H1 (cell line): ENCODE measurements at regions not wholly inside any gene's neighbourhood (a gene's known extent, or its start where the extent isn't known, plus 50 kb on each side); places are given as distances from the start of the nearest gene placed in this dataset.

Experiments used
- CEBPB ChIP-seq: IDR thresholded peaks from 2 replicates; pipeline ENCODE4 v1.6.1; 2012; ENCODE audit warnings: low read depth, low read length
- CHD1 ChIP-seq: IDR thresholded peaks from 2 replicates; pipeline ENCODE4 v1.6.1; 2012; ENCODE audit warnings: low read depth, low read length, improper control_type of control experiment
- GABPA ChIP-seq: IDR thresholded peaks from 2 replicates; pipeline ENCODE4 v1.6.1; 2011; ENCODE audit warnings: mild to moderate bottlenecking, low read length, moderate library complexity, borderline replicate concordance; ENCODE audit not compliant: insufficient read depth
- JUND ChIP-seq: IDR thresholded peaks from 2 replicates; pipeline ENCODE4 v1.6.1; 2011; ENCODE audit warnings: mild to moderate bottlenecking, improper control_type of control experiment, low read length
- RNF2 ChIP-seq: fragments of 200-900, 300-1000 bp; sonication (generic); IDR thresholded peaks from 2 replicates; pipeline ENCODE4 v1.7.1; 2016; ENCODE audit warnings: borderline replicate concordance, low read depth, mild to moderate bottlenecking, antibody characterized with exemption, low read length; ENCODE audit not compliant: poor library complexity, severe bottlenecking; ENCODE audit errors: missing control alignments
- SIN3A ChIP-seq, 2 experiments: IDR thresholded peaks in 1 of 2; conservative IDR thresholded peaks in 1 of 2; 2 replicates each; pipeline ENCODE4 v1.6.1; 2011 to 2012; ENCODE audit warnings: low read length in 2 of 2, improper control_type of control experiment in 1 of 2, low read depth in 1 of 2, mild to moderate bottlenecking in 1 of 2
- SUZ12 ChIP-seq: fragments of 200-600 bp; sonication (generic); IDR thresholded peaks from 2 replicates; pipeline ENCODE4 v1.6.1; 2012; ENCODE audit warnings: mild to moderate bottlenecking, inconsistent platforms, low read length, moderate library complexity, mixed read lengths
- TF ChIP-seq, protein P1 (sequence below): fragments of 300-600 bp; sonication (generic); IDR thresholded peaks from 2 replicates; pipeline ENCODE4 v1.7.1; 2012; ENCODE audit warnings: low read length, moderate library complexity, mild to moderate bottlenecking, inconsistent platforms; ENCODE audit not compliant: insufficient replicate concordance

DNA sequence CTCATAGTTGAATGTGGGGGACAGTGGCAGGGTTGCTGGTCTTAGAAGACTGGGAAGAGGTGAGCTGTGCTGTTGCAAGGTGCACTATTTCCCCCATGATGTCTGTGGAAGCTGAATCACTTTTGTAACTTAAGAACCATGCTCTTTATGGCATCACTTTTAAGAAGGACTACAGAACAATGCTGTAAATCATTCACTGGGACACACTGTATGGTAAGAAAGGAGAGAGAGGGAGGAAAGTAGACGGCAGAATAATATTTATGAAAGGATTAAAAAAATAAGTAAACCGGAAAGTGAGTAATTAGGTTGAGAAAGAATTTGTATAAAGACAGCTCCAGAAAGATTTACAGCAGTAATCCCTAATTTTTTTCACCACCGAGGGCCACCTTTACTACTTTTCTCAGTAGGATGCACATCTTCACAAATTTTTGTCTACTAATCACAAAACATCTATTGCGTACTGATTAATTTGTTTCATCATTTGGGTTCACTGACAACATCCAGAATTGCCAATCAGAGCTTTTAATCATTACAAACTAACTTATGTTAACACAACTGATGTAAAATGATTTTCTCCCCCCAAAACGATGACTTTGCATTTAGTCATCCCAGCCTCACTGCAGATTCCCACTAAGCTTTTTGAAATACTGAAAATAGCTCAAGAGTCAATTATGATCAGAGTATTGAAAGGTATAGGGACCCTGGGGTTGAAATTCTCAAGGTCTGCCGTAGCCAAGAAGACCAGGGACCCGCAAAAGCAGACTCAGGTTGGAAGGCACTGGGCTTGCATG is 560.7 kb upstream of the NOX3 start (continued):
- TF ChIP-seq, protein P1, sequence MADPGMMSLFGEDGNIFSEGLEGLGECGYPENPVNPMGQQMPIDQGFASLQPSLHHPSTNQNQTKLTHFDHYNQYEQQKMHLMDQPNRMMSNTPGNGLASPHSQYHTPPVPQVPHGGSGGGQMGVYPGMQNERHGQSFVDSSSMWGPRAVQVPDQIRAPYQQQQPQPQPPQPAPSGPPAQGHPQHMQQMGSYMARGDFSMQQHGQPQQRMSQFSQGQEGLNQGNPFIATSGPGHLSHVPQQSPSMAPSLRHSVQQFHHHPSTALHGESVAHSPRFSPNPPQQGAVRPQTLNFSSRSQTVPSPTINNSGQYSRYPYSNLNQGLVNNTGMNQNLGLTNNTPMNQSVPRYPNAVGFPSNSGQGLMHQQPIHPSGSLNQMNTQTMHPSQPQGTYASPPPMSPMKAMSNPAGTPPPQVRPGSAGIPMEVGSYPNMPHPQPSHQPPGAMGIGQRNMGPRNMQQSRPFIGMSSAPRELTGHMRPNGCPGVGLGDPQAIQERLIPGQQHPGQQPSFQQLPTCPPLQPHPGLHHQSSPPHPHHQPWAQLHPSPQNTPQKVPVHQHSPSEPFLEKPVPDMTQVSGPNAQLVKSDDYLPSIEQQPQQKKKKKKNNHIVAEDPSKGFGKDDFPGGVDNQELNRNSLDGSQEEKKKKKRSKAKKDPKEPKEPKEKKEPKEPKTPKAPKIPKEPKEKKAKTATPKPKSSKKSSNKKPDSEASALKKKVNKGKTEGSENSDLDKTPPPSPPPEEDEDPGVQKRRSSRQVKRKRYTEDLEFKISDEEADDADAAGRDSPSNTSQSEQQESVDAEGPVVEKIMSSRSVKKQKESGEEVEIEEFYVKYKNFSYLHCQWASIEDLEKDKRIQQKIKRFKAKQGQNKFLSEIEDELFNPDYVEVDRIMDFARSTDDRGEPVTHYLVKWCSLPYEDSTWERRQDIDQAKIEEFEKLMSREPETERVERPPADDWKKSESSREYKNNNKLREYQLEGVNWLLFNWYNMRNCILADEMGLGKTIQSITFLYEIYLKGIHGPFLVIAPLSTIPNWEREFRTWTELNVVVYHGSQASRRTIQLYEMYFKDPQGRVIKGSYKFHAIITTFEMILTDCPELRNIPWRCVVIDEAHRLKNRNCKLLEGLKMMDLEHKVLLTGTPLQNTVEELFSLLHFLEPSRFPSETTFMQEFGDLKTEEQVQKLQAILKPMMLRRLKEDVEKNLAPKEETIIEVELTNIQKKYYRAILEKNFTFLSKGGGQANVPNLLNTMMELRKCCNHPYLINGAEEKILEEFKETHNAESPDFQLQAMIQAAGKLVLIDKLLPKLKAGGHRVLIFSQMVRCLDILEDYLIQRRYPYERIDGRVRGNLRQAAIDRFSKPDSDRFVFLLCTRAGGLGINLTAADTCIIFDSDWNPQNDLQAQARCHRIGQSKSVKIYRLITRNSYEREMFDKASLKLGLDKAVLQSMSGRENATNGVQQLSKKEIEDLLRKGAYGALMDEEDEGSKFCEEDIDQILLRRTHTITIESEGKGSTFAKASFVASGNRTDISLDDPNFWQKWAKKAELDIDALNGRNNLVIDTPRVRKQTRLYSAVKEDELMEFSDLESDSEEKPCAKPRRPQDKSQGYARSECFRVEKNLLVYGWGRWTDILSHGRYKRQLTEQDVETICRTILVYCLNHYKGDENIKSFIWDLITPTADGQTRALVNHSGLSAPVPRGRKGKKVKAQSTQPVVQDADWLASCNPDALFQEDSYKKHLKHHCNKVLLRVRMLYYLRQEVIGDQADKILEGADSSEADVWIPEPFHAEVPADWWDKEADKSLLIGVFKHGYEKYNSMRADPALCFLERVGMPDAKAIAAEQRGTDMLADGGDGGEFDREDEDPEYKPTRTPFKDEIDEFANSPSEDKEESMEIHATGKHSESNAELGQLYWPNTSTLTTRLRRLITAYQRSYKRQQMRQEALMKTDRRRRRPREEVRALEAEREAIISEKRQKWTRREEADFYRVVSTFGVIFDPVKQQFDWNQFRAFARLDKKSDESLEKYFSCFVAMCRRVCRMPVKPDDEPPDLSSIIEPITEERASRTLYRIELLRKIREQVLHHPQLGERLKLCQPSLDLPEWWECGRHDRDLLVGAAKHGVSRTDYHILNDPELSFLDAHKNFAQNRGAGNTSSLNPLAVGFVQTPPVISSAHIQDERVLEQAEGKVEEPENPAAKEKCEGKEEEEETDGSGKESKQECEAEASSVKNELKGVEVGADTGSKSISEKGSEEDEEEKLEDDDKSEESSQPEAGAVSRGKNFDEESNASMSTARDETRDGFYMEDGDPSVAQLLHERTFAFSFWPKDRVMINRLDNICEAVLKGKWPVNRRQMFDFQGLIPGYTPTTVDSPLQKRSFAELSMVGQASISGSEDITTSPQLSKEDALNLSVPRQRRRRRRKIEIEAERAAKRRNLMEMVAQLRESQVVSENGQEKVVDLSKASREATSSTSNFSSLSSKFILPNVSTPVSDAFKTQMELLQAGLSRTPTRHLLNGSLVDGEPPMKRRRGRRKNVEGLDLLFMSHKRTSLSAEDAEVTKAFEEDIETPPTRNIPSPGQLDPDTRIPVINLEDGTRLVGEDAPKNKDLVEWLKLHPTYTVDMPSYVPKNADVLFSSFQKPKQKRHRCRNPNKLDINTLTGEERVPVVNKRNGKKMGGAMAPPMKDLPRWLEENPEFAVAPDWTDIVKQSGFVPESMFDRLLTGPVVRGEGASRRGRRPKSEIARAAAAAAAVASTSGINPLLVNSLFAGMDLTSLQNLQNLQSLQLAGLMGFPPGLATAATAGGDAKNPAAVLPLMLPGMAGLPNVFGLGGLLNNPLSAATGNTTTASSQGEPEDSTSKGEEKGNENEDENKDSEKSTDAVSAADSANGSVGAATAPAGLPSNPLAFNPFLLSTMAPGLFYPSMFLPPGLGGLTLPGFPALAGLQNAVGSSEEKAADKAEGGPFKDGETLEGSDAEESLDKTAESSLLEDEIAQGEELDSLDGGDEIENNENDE: no peak
- TF ChIP-seq RNF2 (no peak), SIN3A (conservative IDR thresholded peaks at IDR 0.05 in 1 of 2, IDR thresholded peaks at IDR 0.05 in 1 of 2; ENCODE audit: low read depth in 1 of 2, low read length in 2 of 2) (no peak), GABPA (no peak), JUND (no peak), CHD1 (no peak), CEBPB (no peak), SUZ12 (no peak)
- TF ChIP-seq, all 59 proteins: peak for 0
